NCI-H2227 (cell line): ENCODE measurements at regions not wholly inside any gene's neighbourhood (a gene's known extent, or its start where the extent isn't known, plus 50 kb on each side); places are given as distances from the start of the nearest gene placed in this dataset.
A peak's percentile ranks its signal among the peaks of the same experiment; 100 is the strongest.
"Not testable (repeated sequence)": the region's sequence is repeated elsewhere in the genome, so short reads cannot be mapped to it uniquely, and the experiment has no call there.

Experiments used
- DNase-seq: peaks from one replicate; lab custom pipeline; 2025; ENCODE audit not compliant: unreplicated experiment; lab: John Stamatoyannopoulos, UW

DNA sequence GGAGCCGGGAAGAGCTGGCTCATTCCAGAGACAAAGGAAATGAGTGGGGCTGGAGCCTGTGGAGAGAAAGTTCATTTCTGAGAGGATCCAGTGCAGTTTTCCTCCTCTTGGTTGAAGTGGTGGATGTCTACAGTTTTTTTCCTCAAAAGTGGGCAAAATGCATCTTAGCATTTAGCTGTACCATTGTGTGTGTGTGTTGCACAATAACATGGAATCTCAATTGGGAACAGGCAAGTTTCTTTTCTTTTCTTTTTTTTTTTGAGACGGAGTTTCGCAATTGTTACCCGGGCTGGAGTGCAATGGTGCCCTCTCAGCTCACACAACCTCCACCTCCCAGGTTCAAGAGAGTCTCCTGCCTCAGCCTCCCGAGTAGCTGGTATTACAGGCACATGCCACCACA, 101.5 kb upstream of the UBE2E1 start:
- no peak for DNase-seq

DNA sequence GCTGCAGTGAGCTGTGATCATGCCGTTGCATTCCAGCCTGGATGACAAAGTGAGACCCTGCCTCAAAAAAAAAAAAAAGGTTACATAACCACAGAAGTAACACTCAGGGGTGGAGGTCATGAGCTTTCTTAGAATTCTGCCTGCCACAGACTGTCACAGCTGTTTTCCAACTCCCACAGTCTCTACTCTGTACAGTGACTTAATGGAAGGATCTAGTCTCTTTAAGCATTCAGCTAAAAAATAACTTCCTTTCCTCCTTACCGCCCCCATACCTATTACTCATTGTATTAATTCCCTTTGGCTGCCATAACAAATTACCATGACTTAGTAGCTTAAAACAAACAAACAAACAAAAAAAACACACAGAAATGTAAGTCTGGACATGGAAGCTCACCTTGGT, 99.6 kb upstream of the UBE2E1 start:
- DNase-seq, result no peak

DNA sequence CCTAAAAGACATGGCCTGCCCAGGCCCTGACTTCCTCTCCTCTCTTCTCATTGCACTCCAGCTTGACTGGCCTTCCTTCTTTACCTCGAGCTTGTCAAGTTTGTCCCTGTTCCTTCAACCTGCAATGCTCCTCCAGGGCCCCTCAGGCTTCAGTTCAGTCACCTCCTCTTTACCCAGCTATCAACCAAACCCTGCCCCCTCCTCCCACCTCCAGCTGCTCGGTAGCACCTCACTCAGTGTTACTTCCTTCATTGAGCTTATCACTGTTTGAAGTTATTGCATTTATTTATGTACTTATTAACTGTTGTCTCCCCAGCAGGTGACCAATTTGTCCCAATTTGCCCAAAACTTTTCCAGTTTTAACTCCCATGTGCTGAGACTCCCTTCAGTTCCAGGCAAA, 95.8 kb upstream of the UBE2E1 start:
- no peak for DNase-seq

DNA sequence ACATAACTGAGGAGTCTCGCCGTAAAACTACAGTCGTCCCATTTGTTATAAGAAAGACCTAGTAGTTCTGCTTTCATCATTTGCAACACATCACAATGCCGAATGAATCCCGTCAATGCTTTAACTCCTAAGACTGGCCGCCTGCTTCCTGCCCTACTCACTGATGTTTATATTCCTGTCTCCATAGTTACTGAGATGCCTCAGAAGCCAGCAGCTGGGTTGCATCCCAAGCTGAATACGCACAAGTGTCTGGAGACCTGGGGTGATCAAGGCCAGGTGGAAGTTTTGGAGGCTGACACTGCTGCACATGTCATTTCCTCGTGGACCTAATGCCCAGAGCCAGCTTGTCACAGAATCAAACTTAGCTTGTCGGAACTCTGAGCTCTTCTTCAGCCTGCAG, 95.2 kb upstream of the UBE2E1 start:
- DNase-seq, result no peak

DNA sequence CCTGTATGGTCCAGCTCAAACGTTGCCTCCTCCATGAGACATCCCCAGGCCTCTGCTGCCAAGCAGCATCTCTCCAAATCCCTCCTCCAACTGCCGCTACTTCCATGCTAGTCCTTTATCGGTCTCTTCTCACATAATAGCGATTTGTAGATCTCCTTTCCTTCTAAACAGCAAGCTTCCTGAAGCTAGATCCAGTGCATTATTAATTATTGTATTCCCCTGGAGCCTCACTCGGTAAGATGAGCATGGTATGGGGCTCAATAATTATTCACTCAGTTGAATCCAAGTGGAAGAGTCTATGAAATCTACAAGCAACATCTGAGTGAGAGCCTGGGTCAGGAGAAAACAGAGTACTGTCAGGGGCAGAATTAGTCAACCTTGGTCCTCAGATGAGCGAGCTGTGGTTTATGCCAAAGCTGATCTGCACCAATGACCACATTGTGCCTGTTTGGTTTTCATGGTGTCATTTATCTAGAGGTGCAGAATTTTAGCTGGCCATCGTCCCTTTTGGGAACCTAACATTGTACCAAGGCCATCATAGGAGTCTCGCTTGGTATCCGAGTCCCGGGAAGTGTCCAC, 93.8 kb upstream of the UBE2E1 start:
- DNase-seq, result no peak

DNA sequence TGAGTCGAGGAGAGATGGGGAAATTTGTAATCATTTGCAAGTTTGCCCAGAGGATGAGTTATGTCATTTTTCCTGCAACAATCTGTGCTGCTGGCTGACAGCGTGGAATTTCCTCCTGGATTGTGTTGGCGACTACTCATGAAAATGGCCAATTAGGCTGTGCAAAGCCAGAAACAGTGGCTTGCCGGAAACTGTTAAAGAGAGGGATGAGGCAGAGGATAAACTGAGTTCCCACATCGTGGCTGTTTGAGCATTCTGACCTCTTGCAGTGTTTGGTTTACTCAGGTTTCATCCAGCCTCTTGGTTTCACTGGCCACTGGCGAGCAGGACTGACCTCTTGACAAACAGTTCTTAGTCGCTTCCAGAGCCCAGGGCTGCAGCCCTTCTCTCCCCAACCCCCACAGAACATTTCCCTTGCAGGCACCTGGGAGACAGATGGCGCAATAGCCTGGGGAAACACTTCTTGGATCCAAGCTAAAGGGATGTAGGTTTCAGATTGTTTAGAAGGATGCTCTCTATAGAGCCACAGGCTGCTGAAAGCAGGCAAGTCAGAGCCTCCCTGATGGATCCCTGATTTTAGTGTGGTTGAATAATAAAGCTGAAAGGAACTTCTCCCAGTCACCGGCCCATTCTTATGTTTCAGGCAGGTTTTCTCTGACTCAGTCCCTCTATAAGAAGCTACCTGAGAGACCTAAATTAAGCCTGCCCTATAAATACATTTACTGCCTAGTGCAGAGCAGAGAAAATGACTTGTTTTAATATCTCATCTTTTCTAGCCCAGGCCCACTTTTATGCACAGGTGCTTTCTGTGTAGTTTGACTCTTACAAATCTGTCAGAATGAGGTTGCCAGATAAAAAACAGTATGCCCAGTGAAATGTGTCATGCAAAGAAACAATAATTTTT, 92.8 kb upstream of the UBE2E1 start:
- peak; percentile 43 for DNase-seq

DNA sequence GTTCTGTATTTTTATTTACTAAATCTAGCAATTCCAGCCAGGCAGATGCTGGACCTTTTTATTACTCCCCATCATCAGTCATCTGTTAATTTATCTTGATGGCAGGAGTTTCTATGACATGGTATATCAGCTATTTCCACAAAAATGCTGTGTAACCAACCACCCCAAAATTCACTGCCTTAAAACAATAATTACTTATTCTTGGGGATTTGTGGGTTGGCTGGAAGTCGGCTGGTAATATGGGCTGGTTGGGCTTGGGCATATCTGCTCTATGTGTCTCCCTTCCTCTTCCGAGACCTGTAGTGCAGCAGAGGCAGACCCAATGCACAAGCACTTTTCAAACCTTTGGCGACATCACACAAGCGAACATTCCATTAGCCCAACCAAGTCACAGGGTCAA, 92.1 kb upstream of the UBE2E1 start:
- DNase-seq, result no peak

DNA sequence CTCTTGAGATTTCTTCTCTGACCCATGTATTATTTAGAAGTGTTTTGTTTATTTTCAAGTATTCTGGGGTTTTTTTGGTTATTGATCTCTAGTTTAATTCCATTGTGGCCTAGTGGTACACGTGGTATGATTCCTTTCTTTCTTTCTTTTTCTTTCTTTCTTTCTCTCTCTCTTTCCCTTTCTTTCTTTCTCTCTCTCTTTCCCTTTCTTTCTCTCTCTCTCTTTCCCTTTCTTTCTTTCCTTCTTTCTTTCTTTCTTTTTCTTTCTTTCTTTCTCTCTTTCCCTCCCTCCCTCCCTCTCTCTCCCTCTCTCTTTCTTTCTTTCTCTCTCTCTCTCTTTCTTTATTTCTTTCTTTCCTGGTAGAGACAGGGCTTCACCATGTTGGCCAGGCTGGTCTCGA, 85.7 kb upstream of the UBE2E1 start:
- no peak for DNase-seq

DNA sequence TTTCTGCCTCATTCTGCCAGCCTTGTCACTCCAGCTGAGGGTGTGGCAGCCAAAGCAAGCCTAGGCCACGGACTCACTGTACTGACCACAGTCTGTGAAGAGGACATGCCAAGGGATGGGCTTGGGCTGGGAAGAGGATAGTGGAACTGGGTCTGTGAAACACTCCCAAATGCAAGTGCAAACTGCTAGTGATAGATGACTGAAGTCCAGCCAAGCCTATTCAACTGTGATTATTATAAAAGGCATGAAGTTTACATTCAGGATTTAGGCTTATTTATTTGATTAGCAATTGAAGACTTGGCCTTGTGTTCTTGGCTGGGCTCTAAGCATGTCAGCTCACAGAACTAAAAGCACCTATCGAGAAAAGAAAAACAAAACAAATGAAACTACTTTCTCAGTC, 84.9 kb upstream of the UBE2E1 start:
- no peak for DNase-seq

DNA sequence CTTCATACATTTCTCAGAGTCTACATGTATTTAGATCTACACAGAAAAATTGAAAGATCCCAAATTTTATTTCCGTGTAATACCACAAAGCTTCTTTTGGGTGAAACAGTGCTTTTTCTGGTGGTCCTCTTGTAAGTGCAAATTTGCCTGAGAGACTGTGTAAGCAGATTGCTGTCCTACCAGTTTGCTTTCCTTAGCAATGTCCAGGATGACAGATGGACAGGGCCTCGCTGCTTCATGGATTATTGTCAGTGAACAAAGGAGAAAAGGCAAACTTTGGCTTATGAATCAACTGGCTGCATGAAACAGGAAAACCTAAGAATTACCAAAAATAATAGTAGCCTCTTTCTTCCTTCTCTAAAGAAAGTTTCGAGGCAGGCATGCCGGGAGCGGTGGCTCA, 82.6 kb upstream of the UBE2E1 start:
- DNase-seq, result no peak

DNA sequence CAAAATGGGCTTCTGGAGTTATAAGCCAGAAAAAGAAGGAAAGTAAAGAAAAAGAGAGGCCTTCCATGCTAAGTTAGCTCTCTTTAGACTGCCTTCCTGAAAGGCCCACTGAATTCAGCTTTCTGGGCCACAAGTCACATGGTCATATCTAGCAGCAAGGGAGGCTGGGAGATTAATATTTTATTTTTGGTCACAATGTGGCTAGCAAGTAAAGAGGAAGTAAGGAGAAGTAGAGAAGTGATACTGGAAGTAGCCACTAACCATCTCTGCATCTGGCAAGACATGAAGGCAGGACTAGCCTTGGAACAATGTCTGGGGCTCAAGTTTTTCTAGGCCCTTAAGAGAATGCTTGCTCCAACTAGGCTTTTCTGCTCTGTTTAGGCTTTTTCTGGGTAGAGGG, 81.8 kb upstream of the UBE2E1 start:
- no peak for DNase-seq

DNA sequence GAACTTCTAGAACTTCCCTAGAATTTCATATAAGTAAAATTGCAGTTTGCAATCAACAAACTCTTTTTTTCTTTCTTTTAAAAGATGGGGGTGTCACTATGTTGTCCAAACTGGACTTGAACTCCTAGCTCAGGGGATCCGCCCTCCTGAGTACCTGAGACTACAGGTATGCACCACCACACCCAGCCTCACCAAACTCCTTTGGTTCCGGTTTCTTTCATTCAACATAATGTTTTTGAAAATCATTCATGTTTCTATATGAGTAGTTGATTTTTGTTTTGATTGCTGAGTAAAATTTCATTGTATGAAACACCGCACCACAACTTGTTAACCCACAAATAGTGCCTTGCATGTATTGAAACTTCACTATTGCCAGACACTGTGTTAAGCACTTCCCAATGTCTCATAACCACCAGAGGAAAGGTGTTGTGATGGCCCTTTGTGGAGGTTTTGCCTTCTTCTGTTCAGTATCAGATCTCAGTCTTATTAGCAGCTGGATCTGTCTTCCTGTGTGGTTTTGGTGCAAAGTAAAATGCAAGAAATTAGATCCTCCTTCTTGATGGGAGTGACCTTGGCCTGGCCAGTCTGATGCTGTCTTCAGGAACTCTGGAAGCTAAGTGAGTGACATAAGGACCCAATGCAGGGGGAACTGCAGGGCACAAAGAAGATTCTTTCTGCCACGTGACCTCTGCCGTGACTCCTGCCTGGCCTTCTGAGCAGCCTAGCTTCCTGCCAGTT, 78.8 kb upstream of the UBE2E1 start:
- DNase-seq, result no peak

DNA sequence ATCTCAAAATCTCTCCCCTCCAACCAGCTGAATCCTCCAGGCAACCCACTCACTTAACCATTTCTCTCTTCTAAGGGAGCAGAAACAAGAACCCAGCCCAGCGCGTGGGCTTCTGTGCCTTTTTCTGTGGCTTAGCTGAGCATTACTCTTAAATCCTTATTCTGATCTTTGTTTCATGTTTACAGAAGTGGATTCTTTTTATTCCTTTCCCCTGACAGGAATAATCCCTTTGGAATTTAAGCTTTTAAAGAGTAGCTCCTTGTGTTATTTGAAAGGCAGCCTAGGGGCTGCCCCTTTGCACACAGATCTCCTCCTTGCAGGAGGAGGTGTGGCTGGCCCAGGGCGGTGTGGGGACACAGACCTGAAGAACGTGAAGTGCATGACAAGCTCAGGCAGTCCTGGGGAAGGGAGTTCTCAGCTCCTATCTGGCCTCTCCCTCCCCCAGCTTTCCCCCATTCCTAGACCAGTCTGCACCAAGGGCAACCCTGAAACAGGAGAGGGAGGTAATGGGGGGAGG, 77.1 kb upstream of the UBE2E1 start:
- DNase-seq, result no peak

DNA sequence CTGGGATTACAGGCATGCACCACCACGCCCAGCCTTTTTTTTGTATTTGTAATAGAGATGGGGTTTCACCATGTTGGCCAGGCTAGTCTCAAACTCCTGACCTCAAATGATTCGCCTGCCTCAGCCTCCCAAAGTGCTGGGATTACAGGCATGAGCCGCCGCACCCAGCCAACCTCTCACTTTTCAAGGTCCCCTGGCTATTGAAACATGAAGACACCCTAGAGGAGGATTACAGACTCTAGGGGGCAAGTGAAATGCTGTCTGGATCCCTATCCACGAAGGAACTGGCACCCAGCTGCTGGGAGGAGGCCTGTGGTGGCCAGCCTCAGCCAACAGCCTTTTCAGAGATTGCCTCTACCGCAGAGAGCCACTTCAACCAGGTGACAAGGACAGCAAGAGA, 76.4 kb upstream of the UBE2E1 start:
- DNase-seq, result not testable (repeated sequence)

DNA sequence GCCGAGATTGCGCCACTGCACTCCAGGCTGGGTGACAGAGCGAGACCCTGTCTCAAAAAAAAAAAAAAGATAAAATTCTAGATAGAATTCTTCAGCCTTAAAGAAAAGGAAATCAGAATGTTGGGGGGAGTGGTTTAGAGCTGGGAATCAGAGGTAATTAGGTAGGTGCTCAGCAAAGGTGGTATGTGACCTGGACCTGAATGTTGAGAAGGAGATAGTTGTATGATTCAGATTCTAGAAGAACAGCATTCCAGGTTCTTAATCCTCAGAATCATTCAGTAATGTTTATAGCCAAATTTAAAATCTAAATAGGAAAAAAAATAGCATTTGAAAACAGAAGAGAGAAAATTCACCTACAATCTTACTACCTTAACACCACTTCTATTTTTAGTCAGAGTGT, 71.3 kb upstream of the UBE2E1 start:
- no peak for DNase-seq

DNA sequence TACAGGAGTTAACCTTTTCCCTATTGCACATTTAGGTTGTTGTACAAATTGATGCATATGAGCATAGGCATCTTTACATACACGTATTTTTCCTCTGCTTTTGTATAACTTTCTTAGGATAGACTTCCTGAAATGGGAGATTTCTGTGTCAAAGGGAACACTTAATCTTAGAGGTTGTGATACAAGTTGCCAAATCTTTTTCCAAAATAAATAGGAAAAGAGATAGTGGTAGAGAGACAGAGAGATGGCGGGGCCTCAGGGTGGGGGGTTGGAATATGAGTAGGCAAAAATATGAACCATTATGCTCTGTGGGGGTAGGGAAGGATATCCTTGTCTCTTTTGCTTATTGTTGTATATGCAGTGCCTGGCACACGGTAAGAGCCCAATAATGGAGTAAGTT, 70.7 kb upstream of the UBE2E1 start:
- no peak for DNase-seq

DNA sequence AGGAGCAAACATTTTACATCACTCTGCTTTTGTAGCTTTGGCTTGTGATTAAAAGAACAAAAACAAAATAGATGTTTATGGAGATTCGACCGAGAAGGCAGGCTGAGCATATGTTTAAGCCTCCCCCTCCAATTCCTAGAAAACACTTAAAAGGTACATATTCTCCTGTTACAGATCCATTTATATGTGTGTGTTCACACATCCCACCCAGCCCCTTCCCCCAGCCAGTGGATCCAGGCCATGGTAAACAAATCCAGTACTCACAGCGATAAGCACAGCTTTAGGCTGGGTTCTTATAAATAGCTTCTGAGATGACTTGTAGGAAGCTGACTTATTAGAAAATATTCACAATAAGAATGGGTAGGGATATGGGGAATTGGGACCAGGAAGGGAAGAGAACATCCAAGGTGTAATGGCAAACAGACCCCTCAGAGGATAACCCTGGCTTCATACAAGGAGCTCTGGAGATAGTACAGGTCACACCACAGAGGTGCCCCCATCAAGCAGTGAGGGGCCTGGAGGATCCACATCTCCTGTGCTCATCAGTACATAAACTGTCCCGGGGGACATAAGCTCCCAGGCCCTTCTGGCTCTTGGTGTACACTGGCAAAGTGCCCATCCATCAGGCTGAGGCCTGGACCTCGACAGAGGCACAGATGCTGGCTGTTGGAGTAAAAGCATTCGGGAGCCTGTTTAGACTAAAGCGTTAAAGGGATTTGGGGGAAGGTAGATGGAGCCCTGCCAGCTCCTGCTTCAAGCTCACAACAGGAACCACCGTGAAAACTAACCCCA, 70.0 kb upstream of the UBE2E1 start:
- DNase-seq, result no peak

DNA sequence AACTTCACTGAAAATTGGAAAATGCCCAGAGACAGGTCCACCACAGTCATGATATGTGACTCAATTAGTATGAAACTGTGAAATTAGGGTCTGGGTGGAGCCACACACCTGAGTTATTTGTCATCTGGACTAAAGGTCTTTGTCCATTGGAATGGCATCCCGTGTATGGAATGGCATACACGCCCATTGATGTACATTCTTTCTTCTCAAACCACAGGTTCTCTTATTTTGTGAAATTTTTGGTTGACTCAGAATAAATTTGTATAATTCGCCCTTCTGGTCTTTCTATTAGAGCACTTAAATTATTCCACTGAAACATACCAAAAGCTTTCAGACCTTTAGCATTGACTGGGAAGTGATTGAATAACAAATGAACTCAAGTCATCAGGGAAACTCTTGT, 66.8 kb upstream of the UBE2E1 start:
- DNase-seq, result no peak

DNA sequence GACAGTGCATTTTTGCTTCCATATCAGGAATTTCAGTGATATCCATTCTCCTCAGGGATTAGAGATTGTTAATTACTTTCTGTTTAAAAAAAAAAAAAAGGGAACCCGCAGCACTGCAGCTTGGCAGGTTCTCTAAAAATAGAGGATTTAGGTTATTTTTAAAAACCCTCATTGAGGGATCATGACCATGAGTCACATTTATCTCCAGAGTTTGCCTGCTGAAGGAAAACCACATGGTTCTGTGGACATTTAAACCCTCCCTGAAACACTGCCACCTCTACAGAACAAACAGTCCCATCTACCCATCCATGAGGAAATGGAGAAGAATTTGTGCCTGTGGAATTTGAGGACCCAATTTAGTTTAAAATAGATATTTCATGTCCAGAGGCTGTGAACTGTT, 66.2 kb upstream of the UBE2E1 start:
- DNase-seq, result no peak

DNA sequence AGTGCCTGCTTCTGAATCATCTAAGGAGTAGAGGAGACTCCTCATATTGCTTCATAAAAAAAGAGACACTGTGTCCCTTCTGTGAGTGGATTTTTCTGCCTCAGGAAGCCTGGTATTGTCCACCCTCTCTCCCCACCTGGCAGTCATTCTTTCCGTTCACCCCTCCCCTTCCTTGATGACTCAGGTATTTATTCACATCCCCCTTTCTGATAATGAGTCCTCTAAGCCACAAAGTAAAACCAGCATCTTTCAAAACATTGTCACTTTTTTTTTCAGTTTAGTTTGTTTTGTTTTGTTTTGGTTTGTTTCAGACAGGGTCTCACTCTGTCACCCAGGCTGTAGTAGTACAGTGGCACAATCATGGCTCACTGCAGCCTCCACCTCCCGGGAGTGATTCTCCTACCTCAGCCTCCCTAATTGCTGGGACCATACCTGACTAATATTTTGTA, 65.2 kb upstream of the UBE2E1 start:
- no peak for DNase-seq
